ENCODE measurements at regions not wholly inside any gene's neighbourhood (a gene's known extent, or its start where the extent isn't known, plus 50 kb on each side); places are given as distances from the start of the nearest gene placed in this dataset.
"Not testable (repeated sequence)": the region's sequence is repeated elsewhere in the genome, so short reads cannot be mapped to it uniquely, and the experiment has no call there.

DNA sequence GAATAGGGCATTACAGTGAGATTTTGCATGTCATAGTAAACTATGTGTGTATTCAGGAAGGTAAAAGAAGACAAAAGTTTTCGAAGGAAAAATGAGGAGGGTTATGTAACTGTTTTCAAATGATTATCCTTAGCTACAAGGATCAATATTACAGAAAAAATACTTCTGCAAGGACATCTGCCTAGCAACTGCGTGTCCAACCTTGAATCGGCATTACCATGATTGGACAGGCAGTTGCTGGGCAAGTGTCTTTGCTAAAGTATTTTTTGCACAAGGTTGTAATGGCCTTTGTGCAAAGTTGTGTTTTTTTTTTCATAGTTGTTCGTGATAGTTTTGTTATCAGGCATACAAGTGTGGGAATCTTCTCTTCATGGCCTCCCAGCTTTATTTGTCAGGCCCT is 136.8 kb downstream of the FASLG start:
- no peaks in the 10 kb centered on the region; the same call in 1 of the 2 replicates for H3K27me3 ChIP-seq (replicated peaks; ENCODE audit: insufficient read depth, low read length)
- H4K20me1 ChIP-seq (ENCODE audit: insufficient read depth, low read length) = no peaks in the 10 kb centered on the region
- no peaks in the 10 kb centered on the region for H3K79me2 ChIP-seq (ENCODE audit: low read length)
- no peaks in the 10 kb centered on the region for H3K4me1 ChIP-seq (ENCODE audit: low read length)
- no peaks in the 10 kb centered on the region for H3K9me3 ChIP-seq (replicated peaks; ENCODE audit: insufficient read depth, low read length)
- no peak for TF ChIP-seq EZH2phosphoT487 (IDR thresholded peaks at IDR 0.05; ENCODE audit: low read length)
- no peak for TF ChIP-seq EZH2 (optimal IDR thresholded peaks at IDR 0.05; ENCODE audit: low read depth, low read length)
- TF ChIP-seq, protein P1, sequence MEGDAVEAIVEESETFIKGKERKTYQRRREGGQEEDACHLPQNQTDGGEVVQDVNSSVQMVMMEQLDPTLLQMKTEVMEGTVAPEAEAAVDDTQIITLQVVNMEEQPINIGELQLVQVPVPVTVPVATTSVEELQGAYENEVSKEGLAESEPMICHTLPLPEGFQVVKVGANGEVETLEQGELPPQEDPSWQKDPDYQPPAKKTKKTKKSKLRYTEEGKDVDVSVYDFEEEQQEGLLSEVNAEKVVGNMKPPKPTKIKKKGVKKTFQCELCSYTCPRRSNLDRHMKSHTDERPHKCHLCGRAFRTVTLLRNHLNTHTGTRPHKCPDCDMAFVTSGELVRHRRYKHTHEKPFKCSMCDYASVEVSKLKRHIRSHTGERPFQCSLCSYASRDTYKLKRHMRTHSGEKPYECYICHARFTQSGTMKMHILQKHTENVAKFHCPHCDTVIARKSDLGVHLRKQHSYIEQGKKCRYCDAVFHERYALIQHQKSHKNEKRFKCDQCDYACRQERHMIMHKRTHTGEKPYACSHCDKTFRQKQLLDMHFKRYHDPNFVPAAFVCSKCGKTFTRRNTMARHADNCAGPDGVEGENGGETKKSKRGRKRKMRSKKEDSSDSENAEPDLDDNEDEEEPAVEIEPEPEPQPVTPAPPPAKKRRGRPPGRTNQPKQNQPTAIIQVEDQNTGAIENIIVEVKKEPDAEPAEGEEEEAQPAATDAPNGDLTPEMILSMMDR (IDR thresholded peaks at IDR 0.05; ENCODE audit: low read length) = no peak
- H3K27ac ChIP-seq (ENCODE audit: low read length) = no peak overlapping the region
- H3K9me2 ChIP-seq (replicated peaks; ENCODE audit: insufficient read depth, low read length) = no peaks in the 10 kb centered on the region
- DNase-seq = no peak
- H3F3A ChIP-seq (ENCODE audit: insufficient read depth, low read length) = no peaks in the 10 kb centered on the region
- no peaks in the 10 kb centered on the region for H3K36me3 ChIP-seq (replicated peaks; ENCODE audit: insufficient read depth, low read length)
- H3K4me2 ChIP-seq (ENCODE audit: low read depth, low read length) = no peak overlapping the region
- no peak overlapping the region for H3K4me3 ChIP-seq (ENCODE audit: low read length)
- H3K9ac ChIP-seq (ENCODE audit: low read length) = no peak overlapping the region
- H2AFZ ChIP-seq (ENCODE audit: low read length) = no peak overlapping the region

DNA sequence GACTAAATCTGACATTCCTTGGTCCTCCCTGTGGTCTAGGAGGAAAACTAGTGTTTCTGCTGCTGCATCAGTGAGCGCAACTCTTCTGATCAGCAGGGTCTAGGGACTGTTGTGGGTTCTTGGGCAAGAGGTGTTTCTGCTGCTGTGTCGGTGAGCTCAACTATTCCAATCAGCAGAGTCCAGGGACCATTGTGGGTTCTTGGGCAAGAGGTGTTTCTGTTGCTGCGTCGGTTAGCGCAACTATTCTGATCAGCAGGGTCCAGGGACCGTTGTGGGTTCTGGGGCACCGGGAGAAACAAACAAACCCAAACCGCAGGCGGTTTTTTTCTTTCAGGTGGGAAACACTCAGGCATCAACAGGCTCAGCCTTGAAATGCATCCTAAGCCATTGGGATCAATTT is 140.9 kb downstream of the FASLG start:
- H2AFZ ChIP-seq (ENCODE audit: low read length); H3K4me1 ChIP-seq (ENCODE audit: low read length); H3K79me2 ChIP-seq (ENCODE audit: low read length); DNase-seq; H3K36me3 ChIP-seq (replicated peaks; ENCODE audit: insufficient read depth, low read length); H3K27ac ChIP-seq (ENCODE audit: low read length); H3K9ac ChIP-seq (ENCODE audit: low read length); H3K9me3 ChIP-seq (replicated peaks; ENCODE audit: insufficient read depth, low read length); H4K20me1 ChIP-seq (ENCODE audit: insufficient read depth, low read length); H3K4me3 ChIP-seq (ENCODE audit: low read length); H3K4me2 ChIP-seq (ENCODE audit: low read depth, low read length); H3K9me2 ChIP-seq (replicated peaks; ENCODE audit: insufficient read depth, low read length); H3K27me3 ChIP-seq (replicated peaks; ENCODE audit: insufficient read depth, low read length); H3F3A ChIP-seq (ENCODE audit: insufficient read depth, low read length): not testable (repeated sequence)

DNA sequence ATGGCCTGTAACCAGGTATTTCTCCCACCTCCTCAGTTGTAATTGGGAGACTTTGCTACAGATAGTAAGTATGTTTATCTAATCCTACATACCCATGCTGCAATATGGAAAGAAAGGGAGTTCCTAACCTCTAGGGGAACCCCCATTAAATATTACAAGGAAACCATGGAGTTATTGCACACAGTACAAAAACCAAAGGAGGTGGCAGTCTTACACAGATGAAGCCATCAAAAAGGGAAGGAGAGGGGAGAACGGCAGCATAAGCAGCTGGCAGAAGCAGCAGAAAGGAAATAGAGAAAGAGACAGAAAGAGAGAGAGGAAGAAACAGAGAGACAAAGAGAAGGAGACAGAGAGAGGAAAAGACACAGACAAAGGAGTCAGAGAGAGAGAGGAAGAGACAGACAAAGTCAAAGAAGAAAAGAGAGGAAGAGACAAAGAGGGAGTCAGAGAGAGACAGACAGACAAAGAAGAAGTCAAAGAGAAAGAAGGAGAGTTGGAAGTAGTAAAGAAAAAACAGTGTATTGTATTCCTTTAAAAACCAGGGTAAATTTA is 142.9 kb downstream of the FASLG start:
- H3K4me2 ChIP-seq (ENCODE audit: low read depth, low read length) = no peak overlapping the region
- no peak overlapping the region for H3K4me3 ChIP-seq (ENCODE audit: low read length)
- no peaks in the 10 kb centered on the region for H3K36me3 ChIP-seq (replicated peaks; ENCODE audit: insufficient read depth, low read length)
- no peak overlapping the region for H3K9ac ChIP-seq (ENCODE audit: low read length)
- H4K20me1 ChIP-seq (ENCODE audit: insufficient read depth, low read length) = no peaks in the 10 kb centered on the region
- no peaks in the 10 kb centered on the region for H3K9me2 ChIP-seq (replicated peaks; ENCODE audit: insufficient read depth, low read length)
- no peak overlapping the region for H3K27ac ChIP-seq (ENCODE audit: low read length)
- H3K27me3 ChIP-seq (replicated peaks; ENCODE audit: insufficient read depth, low read length) = no peaks in the 10 kb centered on the region
- no peaks in the 10 kb centered on the region for H3K79me2 ChIP-seq (ENCODE audit: low read length)
- TF ChIP-seq, protein P1 (IDR thresholded peaks at IDR 0.05; ENCODE audit: low read length) = no peak
- no peak for TF ChIP-seq EZH2phosphoT487 (IDR thresholded peaks at IDR 0.05; ENCODE audit: low read length)
- no peak for TF ChIP-seq EZH2 (optimal IDR thresholded peaks at IDR 0.05; ENCODE audit: low read depth, low read length)
- DNase-seq = no peak
- no peak overlapping the region for H2AFZ ChIP-seq (ENCODE audit: low read length)
- H3K4me1 ChIP-seq (ENCODE audit: low read length) = no peaks in the 10 kb centered on the region
- no peaks in the 10 kb centered on the region for H3K9me3 ChIP-seq (replicated peaks; ENCODE audit: insufficient read depth, low read length)
- H3F3A ChIP-seq (ENCODE audit: insufficient read depth, low read length) = no peaks in the 10 kb centered on the region

DNA sequence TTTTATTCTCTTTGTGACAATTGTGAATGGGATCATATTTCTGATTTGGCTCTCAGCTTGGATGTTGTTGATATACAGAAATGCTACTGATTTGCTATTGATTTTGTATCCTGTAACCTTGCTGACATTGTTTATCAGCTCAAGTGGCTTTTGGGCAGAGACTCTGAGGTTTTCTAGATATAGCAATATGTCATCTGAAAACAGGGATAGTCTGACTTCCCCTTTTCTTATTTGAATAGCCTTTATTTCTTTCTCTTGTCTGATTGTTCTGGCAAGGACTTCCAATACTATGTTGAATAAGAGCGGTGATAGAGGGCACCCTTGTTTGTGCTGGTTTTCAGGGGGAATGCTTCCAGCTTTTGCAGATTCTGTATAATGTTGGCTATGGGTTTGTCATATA is 150.8 kb downstream of the FASLG start:
- H3F3A ChIP-seq (ENCODE audit: insufficient read depth, low read length) = no peaks in the 10 kb centered on the region
- no peaks in the 10 kb centered on the region for H3K36me3 ChIP-seq (replicated peaks; ENCODE audit: insufficient read depth, low read length)
- no peaks in the 10 kb centered on the region for H3K79me2 ChIP-seq (ENCODE audit: low read length)
- H3K4me1 ChIP-seq (ENCODE audit: low read length) = no peaks in the 10 kb centered on the region
- H3K27ac ChIP-seq (ENCODE audit: low read length) = no peak overlapping the region
- H3K9me2 ChIP-seq (replicated peaks; ENCODE audit: insufficient read depth, low read length) = no peaks in the 10 kb centered on the region
- no peak overlapping the region for H3K4me3 ChIP-seq (ENCODE audit: low read length)
- H2AFZ ChIP-seq (ENCODE audit: low read length) = no peak overlapping the region
- H3K9me3 ChIP-seq (replicated peaks; ENCODE audit: insufficient read depth, low read length) = no peaks in the 10 kb centered on the region
- no peak overlapping the region for H3K4me2 ChIP-seq (ENCODE audit: low read depth, low read length)
- no peak for DNase-seq
- TF ChIP-seq EZH2phosphoT487 (IDR thresholded peaks at IDR 0.05; ENCODE audit: low read length) = no peak
- TF ChIP-seq EZH2 (optimal IDR thresholded peaks at IDR 0.05; ENCODE audit: low read depth, low read length) = no peak
- TF ChIP-seq, protein P1 (IDR thresholded peaks at IDR 0.05; ENCODE audit: low read length) = no peak
- H4K20me1 ChIP-seq (ENCODE audit: insufficient read depth, low read length) = no peaks in the 10 kb centered on the region
- H3K9ac ChIP-seq (ENCODE audit: low read length) = no peak overlapping the region
- H3K27me3 ChIP-seq (replicated peaks; ENCODE audit: insufficient read depth, low read length) = no peaks in the 10 kb centered on the region

All from MM.1S (cell line).